GM23338 (cell line): ENCODE measurements at regions not wholly inside any gene's neighbourhood (a gene's known extent, or its start where the extent isn't known, plus 50 kb on each side); places are given as distances from the start of the nearest gene placed in this dataset.

Experiments used
- ATAC-seq: fragments of 200-7000 bp; cut with Tn5 transposase; 3 replicates; pipeline ENCODE4 v1.9.1; 2020
- DNase-seq: peaks from one replicate; pipeline ENCODE4 v3.0.0-alpha.2; 2015; ENCODE audit warnings: low spot score
- H2AFZ ChIP-seq: fragments of 200-600 bp; sonication (generic); 2 replicates; pipeline ENCODE4 v1.8.0; 2016; ENCODE audit warnings: antibody characterized with exemption, mild to moderate bottlenecking, moderate library complexity
- H3F3A ChIP-seq: fragments of 200-600 bp; sonication (generic); replicated peaks from 2 replicates; pipeline ENCODE4 v1.8.0; 2017; ENCODE audit warnings: antibody characterized with exemption, mixed run types, low read depth
- H3K27ac ChIP-seq: fragments of 200-600 bp; sonication (generic); 2 replicates; pipeline ENCODE4 v1.6.1; 2016; ENCODE audit warnings: low read depth
- H3K27me3 ChIP-seq: fragments of 200-600 bp; sonication (generic); 2 replicates; pipeline ENCODE4 v1.8.0; 2016; ENCODE audit warnings: mild to moderate bottlenecking, mixed run types, moderate library complexity; ENCODE audit not compliant: insufficient read depth
- H3K36me3 ChIP-seq: fragments of 200-600 bp; sonication (generic); 2 replicates; pipeline ENCODE4 v1.8.0; 2016; ENCODE audit warnings: mild to moderate bottlenecking; ENCODE audit not compliant: insufficient read depth
- H3K4me1 ChIP-seq: fragments of 200-600 bp; sonication (generic); 2 replicates; pipeline ENCODE4 v1.8.0; 2016; ENCODE audit warnings: mild to moderate bottlenecking, moderate library complexity; ENCODE audit not compliant: insufficient read depth
- H3K4me2 ChIP-seq: fragments of 200-600 bp; sonication (generic); 2 replicates; pipeline ENCODE4 v1.7.1; 2017; ENCODE audit warnings: mixed run types
- H3K4me3 ChIP-seq: fragments of 200-600 bp; sonication (generic); 2 replicates; pipeline ENCODE4 v1.6.1; 2016; ENCODE audit warnings: mixed run types
- H3K79me2 ChIP-seq: fragments of 200-600 bp; sonication (generic); replicated peaks from 2 replicates; pipeline ENCODE4 v1.8.0; 2017; ENCODE audit warnings: mild to moderate bottlenecking; ENCODE audit not compliant: insufficient read depth
- H3K9me2 ChIP-seq: fragments of 200-600 bp; sonication (generic); 2 replicates; pipeline ENCODE4 v1.8.0; 2017; ENCODE audit not compliant: insufficient read depth
- H4K20me1 ChIP-seq: fragments of 200-600 bp; sonication (generic); replicated peaks from 2 replicates; pipeline ENCODE4 v1.8.0; 2017; ENCODE audit warnings: mild to moderate bottlenecking; ENCODE audit not compliant: insufficient read depth
- H3K27ac Mint-ChIP-seq: 2 replicates; pipeline ENCODE4 v1.8.0; 2020; ENCODE audit warnings: inconsistent platforms, mild to moderate bottlenecking, moderate library complexity, mixed read lengths
- H3K27me3 Mint-ChIP-seq: 3 replicates; pipeline ENCODE4 v1.8.0; 2022; ENCODE audit warnings: low read depth, mild to moderate bottlenecking, moderate library complexity, mixed read lengths, inconsistent platforms; ENCODE audit not compliant: insufficient read depth, poor library complexity
- H3K36me3 Mint-ChIP-seq: 3 replicates; pipeline ENCODE4 v1.8.0; 2021; ENCODE audit warnings: low read depth, mild to moderate bottlenecking, inconsistent platforms, moderate library complexity, mixed read lengths
- H3K4me1 Mint-ChIP-seq: 3 replicates; pipeline ENCODE4 v1.8.0; 2020; ENCODE audit warnings: mild to moderate bottlenecking, inconsistent platforms, mixed read lengths
- H3K4me3 Mint-ChIP-seq: 3 replicates; pipeline ENCODE4 v1.8.0; 2021; ENCODE audit warnings: moderate library complexity, mild to moderate bottlenecking, inconsistent platforms, mixed read lengths
- H3K9me3 Mint-ChIP-seq: 3 replicates; pipeline ENCODE4 v1.8.0; 2020; ENCODE audit warnings: moderate library complexity, mild to moderate bottlenecking, inconsistent platforms, mixed read lengths
- CREB1 ChIP-seq: fragments of 250-450 bp; sonication (Bioruptor Pico); IDR thresholded peaks from 2 replicates; pipeline ENCODE4 v1.5.0; 2020; ENCODE audit warnings: low read depth, mild to moderate bottlenecking, moderate library complexity
- ETS1 ChIP-seq: IDR thresholded peaks from 2 replicates; pipeline ENCODE4 v1.6.1; 2016; ENCODE audit warnings: antibody characterized with exemption
- EZH2 ChIP-seq: fragments of 200-600 bp; sonication (generic); IDR thresholded peaks from one replicate; pipeline ENCODE4 v1.8.0; 2017; ENCODE audit warnings: antibody characterized with exemption, mild to moderate bottlenecking, low read depth; ENCODE audit not compliant: unreplicated experiment
- EZH2phosphoT487 ChIP-seq: fragments of 200-600 bp; sonication (generic); IDR thresholded peaks from one replicate; pipeline ENCODE4 v1.8.1; 2018; ENCODE audit warnings: antibody characterized with exemption; ENCODE audit not compliant: unreplicated experiment
- JUNB ChIP-seq: IDR thresholded peaks from one replicate; pipeline ENCODE4 v1.6.1; 2016; ENCODE audit warnings: antibody characterized with exemption; ENCODE audit not compliant: unreplicated experiment
- NANOG ChIP-seq: IDR thresholded peaks from 2 replicates; pipeline ENCODE4 v1.6.1; 2016; ENCODE audit warnings: antibody characterized with exemption, borderline replicate concordance
- POLR2AphosphoS5 ChIP-seq: IDR thresholded peaks from 2 replicates; pipeline ENCODE4 v1.6.1; 2016; ENCODE audit warnings: antibody characterized with exemption, low read depth
- REST ChIP-seq: IDR thresholded peaks from one replicate; pipeline ENCODE4 v1.6.1; 2018; ENCODE audit warnings: antibody characterized with exemption; ENCODE audit not compliant: unreplicated experiment
- STAT1 ChIP-seq: IDR thresholded peaks from one replicate; pipeline ENCODE4 v1.6.1; 2016; ENCODE audit warnings: antibody characterized with exemption; ENCODE audit not compliant: unreplicated experiment
- ZNF114 ChIP-seq: fragments of 250-450 bp; sonication (Bioruptor Pico); IDR thresholded peaks from 2 replicates; pipeline ENCODE4 v1.5.0; 2020; ENCODE audit warnings: mild to moderate bottlenecking, moderate library complexity
- TF ChIP-seq, protein P1 (sequence below), 2 experiments: fragments of 200-600 bp in 1 of 2; sonication (generic) in 1 of 2; conservative IDR thresholded peaks; 2 replicates each; pipeline versions ENCODE4 v1.5.1 to v1.6.1; 2016 to 2017; ENCODE audit warnings: antibody characterized with exemption in 2 of 2, low read depth in 2 of 2, mild to moderate bottlenecking in 2 of 2, moderate library complexity in 1 of 2
- TF ChIP-seq, protein P2 (sequence below): fragments of 250-450 bp; sonication (Bioruptor Pico); IDR thresholded peaks from 2 replicates; pipeline ENCODE4 v1.5.0; 2020; ENCODE audit warnings: mild to moderate bottlenecking, moderate library complexity

GRCh38 chr12:42020226-42020625, 124.4 kb downstream of the GXYLT1 start (continued):
- no peak for TF ChIP-seq ETS1
- TF ChIP-seq CREB1 (CRISPR knock-in tag): no peak

DNA sequence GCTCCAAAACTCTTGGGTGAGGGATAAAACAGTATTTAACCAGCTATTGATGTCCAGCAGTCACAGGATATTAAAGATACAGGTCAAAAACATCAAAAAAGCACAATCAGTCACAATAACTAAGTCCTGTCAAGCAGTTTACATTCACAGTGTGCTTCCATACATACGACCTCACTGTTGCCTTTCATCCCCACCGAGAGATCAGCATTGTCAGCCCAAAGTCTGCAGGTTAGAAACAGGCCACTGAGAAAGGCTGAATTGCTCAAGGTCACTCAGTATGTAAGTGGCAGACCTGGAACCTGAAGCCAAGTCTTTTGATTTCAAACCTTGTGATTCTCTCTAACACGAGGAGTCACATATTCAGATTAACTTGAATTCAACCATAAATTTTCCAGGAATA, 124.9 kb downstream of the GXYLT1 start:
- Mint-ChIP-seq H3K27me3 (peaks cover 16% of the 10 kb centered on the region), H3K4me1 (peaks cover 8% of the 10 kb centered on the region; the same call in 2 of the 3 replicates), H3K36me3 (no peaks in the 10 kb centered on the region), H3K9me3 (no peaks in the 10 kb centered on the region; the same call in 2 of the 3 replicates), H3K4me3 (no peak overlapping the region), H3K27ac (no peak overlapping the region)
- Histone ChIP-seq H3K36me3 (no peaks in the 10 kb centered on the region), H2AFZ (no peak overlapping the region), H3K4me1 (no peaks in the 10 kb centered on the region), H3K79me2 (no peaks in the 10 kb centered on the region), H3K4me2 (no peak overlapping the region), H3K4me3 (no peak overlapping the region), H3K27ac (no peak overlapping the region), H3F3A (no peaks in the 10 kb centered on the region), H3K27me3 (peaks cover 5% of the 10 kb centered on the region; the same call in 1 of the 2 replicates), H3K9me2 (no peaks in the 10 kb centered on the region), H4K20me1 (no peaks in the 10 kb centered on the region)
- ATAC-seq (peak; percentile 46), DNase-seq (no peak)
- TF ChIP-seq CREB1 (CRISPR knock-in tag) (no peak), ETS1 (no peak), EZH2 (no peak), REST (no peak), STAT1 (no peak), EZH2phosphoT487 (no peak), ZNF114 (CRISPR knock-in tag) (no peak), NANOG (no peak), JUNB (no peak), POLR2AphosphoS5 (no peak)
- TF ChIP-seq, protein P1, sequence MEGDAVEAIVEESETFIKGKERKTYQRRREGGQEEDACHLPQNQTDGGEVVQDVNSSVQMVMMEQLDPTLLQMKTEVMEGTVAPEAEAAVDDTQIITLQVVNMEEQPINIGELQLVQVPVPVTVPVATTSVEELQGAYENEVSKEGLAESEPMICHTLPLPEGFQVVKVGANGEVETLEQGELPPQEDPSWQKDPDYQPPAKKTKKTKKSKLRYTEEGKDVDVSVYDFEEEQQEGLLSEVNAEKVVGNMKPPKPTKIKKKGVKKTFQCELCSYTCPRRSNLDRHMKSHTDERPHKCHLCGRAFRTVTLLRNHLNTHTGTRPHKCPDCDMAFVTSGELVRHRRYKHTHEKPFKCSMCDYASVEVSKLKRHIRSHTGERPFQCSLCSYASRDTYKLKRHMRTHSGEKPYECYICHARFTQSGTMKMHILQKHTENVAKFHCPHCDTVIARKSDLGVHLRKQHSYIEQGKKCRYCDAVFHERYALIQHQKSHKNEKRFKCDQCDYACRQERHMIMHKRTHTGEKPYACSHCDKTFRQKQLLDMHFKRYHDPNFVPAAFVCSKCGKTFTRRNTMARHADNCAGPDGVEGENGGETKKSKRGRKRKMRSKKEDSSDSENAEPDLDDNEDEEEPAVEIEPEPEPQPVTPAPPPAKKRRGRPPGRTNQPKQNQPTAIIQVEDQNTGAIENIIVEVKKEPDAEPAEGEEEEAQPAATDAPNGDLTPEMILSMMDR (conservative IDR thresholded peaks at IDR 0.05; ENCODE audit: low read depth in 2 of 2): no peak
- TF ChIP-seq, protein P2, sequence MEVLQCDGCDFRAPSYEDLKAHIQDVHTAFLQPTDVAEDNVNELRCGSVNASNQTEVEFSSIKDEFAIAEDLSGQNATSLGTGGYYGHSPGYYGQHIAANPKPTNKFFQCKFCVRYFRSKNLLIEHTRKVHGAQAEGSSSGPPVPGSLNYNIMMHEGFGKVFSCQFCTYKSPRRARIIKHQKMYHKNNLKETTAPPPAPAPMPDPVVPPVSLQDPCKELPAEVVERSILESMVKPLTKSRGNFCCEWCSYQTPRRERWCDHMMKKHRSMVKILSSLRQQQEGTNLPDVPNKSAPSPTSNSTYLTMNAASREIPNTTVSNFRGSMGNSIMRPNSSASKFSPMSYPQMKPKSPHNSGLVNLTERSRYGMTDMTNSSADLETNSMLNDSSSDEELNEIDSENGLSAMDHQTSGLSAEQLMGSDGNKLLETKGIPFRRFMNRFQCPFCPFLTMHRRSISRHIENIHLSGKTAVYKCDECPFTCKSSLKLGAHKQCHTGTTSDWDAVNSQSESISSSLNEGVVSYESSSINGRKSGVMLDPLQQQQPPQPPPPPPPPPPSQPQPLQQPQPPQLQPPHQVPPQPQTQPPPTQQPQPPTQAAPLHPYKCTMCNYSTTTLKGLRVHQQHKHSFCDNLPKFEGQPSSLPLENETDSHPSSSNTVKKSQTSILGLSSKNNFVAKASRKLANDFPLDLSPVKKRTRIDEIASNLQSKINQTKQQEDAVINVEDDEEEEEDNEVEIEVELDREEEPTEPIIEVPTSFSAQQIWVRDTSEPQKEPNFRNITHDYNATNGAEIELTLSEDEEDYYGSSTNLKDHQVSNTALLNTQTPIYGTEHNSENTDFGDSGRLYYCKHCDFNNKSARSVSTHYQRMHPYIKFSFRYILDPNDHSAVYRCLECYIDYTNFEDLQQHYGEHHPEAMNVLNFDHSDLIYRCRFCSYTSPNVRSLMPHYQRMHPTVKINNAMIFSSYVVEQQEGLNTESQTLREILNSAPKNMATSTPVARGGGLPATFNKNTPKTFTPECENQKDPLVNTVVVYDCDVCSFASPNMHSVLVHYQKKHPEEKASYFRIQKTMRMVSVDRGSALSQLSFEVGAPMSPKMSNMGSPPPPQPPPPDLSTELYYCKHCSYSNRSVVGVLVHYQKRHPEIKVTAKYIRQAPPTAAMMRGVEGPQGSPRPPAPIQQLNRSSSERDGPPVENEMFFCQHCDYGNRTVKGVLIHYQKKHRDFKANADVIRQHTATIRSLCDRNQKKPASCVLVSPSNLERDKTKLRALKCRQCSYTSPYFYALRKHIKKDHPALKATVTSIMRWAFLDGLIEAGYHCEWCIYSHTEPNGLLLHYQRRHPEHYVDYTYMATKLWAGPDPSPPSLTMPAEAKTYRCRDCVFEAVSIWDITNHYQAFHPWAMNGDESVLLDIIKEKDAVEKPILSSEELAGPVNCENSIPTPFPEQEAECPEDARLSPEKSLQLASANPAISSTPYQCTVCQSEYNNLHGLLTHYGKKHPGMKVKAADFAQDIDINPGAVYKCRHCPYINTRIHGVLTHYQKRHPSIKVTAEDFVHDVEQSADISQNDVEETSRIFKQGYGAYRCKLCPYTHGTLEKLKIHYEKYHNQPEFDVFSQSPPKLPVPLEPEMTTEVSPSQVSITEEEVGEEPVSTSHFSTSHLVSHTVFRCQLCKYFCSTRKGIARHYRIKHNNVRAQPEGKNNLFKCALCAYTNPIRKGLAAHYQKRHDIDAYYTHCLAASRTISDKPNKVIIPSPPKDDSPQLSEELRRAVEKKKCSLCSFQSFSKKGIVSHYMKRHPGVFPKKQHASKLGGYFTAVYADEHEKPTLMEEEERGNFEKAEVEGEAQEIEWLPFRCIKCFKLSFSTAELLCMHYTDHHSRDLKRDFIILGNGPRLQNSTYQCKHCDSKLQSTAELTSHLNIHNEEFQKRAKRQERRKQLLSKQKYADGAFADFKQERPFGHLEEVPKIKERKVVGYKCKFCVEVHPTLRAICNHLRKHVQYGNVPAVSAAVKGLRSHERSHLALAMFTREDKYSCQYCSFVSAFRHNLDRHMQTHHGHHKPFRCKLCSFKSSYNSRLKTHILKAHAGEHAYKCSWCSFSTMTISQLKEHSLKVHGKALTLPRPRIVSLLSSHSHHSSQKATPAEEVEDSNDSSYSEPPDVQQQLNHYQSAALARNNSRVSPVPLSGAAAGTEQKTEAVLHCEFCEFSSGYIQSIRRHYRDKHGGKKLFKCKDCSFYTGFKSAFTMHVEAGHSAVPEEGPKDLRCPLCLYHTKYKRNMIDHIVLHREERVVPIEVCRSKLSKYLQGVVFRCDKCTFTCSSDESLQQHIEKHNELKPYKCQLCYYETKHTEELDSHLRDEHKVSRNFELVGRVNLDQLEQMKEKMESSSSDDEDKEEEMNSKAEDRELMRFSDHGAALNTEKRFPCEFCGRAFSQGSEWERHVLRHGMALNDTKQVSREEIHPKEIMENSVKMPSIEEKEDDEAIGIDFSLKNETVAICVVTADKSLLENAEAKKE (CRISPR knock-in tag): no peak
